Coronary artery (tissue), 2 donors: ENCODE measurements at regions not wholly inside any gene's neighbourhood (a gene's known extent, or its start where the extent isn't known, plus 50 kb on each side); places are given as distances from the start of the nearest gene placed in this dataset.

ENCODE experiments used
- DNase-seq: peaks from one replicate; pipeline ENCODE4 v3.0.0-alpha.2; 2017; ENCODE audit warnings: low spot score
- H3K27ac ChIP-seq, 2 donors: fragments of 200-600 bp; sonication (generic); one replicate each; pipeline ENCODE4 v1.5.1; 2016 to 2019
- H3K4me3 ChIP-seq: fragments of 200-600 bp; sonication (generic); 2 replicates; pipeline ENCODE4 v1.5.1; 2016; ENCODE audit warnings: mild to moderate bottlenecking, moderate library complexity
- CTCF ChIP-seq: fragments of 200-600 bp; sonication (generic); IDR thresholded peaks from one replicate; pipeline ENCODE4 v1.5.1; 2019; ENCODE audit warnings: antibody characterized with exemption

- no peak for TF ChIP-seq CTCF
- no peak overlapping the region for H3K27ac ChIP-seq
- H3K4me3 ChIP-seq = no peak overlapping the region
- DNase-seq = no peak
These were observed 173.3 kb upstream of the GAS1 start for GRCh38 chr9:87120610-87121009.

- DNase-seq = no peak
These were observed 175.8 kb upstream of the GAS1 start for GRCh38 chr9:87122947-87123685.

GRCh38 chr9:87123830-87124229 is 176.5 kb upstream of the GAS1 start:
- no peak for DNase-seq
- Histone ChIP-seq H3K27ac (no peak overlapping the region), H3K4me3 (no peak overlapping the region)
- no peak for TF ChIP-seq CTCF

More at GRCh38 chr9:87122947-87123685, 175.8 kb upstream of the GAS1 start:
- no peak for TF ChIP-seq CTCF
- no peak overlapping the region for H3K27ac ChIP-seq
- no peak overlapping the region for H3K4me3 ChIP-seq

- DNase-seq = no peak
- no peak for TF ChIP-seq CTCF
- H3K4me3 ChIP-seq = no peak overlapping the region
- no peak overlapping the region for H3K27ac ChIP-seq
These were observed 178.5 kb upstream of the GAS1 start for GRCh38 chr9:87125819-87126218.

- H3K27ac ChIP-seq = no peak overlapping the region
- TF ChIP-seq CTCF = no peak
- no peak overlapping the region for H3K4me3 ChIP-seq
- DNase-seq = no peak
These were observed 180.2 kb upstream of the GAS1 start for GRCh38 chr9:87127543-87127942.

- TF ChIP-seq CTCF = no peak
- Histone ChIP-seq H3K27ac (no peak overlapping the region), H3K4me3 (no peak overlapping the region)
- DNase-seq = no peak
These were observed 180.8 kb upstream of the GAS1 start for GRCh38 chr9:87127978-87128614.
